GM23338 (cell line): ENCODE measurements at regions not wholly inside any gene's neighbourhood (a gene's known extent, or its start where the extent isn't known, plus 50 kb on each side); places are given as distances from the start of the nearest gene placed in this dataset.

ENCODE experiments used
- ATAC-seq: fragments of 200-7000 bp; cut with Tn5 transposase; 3 replicates; pipeline ENCODE4 v1.9.1; 2020
- DNase-seq: peaks from one replicate; pipeline ENCODE4 v3.0.0-alpha.2; 2015; ENCODE audit warnings: low spot score
- H2AFZ ChIP-seq: fragments of 200-600 bp; sonication (generic); 2 replicates; pipeline ENCODE4 v1.8.0; 2016; ENCODE audit warnings: antibody characterized with exemption, mild to moderate bottlenecking, moderate library complexity
- H3F3A ChIP-seq: fragments of 200-600 bp; sonication (generic); replicated peaks from 2 replicates; pipeline ENCODE4 v1.8.0; 2017; ENCODE audit warnings: antibody characterized with exemption, mixed run types, low read depth
- H3K27ac ChIP-seq: fragments of 200-600 bp; sonication (generic); 2 replicates; pipeline ENCODE4 v1.6.1; 2016; ENCODE audit warnings: low read depth
- H3K27me3 ChIP-seq: fragments of 200-600 bp; sonication (generic); 2 replicates; pipeline ENCODE4 v1.8.0; 2016; ENCODE audit warnings: mild to moderate bottlenecking, mixed run types, moderate library complexity; ENCODE audit not compliant: insufficient read depth
- H3K36me3 ChIP-seq: fragments of 200-600 bp; sonication (generic); 2 replicates; pipeline ENCODE4 v1.8.0; 2016; ENCODE audit warnings: mild to moderate bottlenecking; ENCODE audit not compliant: insufficient read depth
- H3K4me1 ChIP-seq: fragments of 200-600 bp; sonication (generic); 2 replicates; pipeline ENCODE4 v1.8.0; 2016; ENCODE audit warnings: mild to moderate bottlenecking, moderate library complexity; ENCODE audit not compliant: insufficient read depth
- H3K4me2 ChIP-seq: fragments of 200-600 bp; sonication (generic); 2 replicates; pipeline ENCODE4 v1.7.1; 2017; ENCODE audit warnings: mixed run types
- H3K4me3 ChIP-seq: fragments of 200-600 bp; sonication (generic); 2 replicates; pipeline ENCODE4 v1.6.1; 2016; ENCODE audit warnings: mixed run types
- H3K79me2 ChIP-seq: fragments of 200-600 bp; sonication (generic); replicated peaks from 2 replicates; pipeline ENCODE4 v1.8.0; 2017; ENCODE audit warnings: mild to moderate bottlenecking; ENCODE audit not compliant: insufficient read depth
- H3K9me2 ChIP-seq: fragments of 200-600 bp; sonication (generic); 2 replicates; pipeline ENCODE4 v1.8.0; 2017; ENCODE audit not compliant: insufficient read depth
- H4K20me1 ChIP-seq: fragments of 200-600 bp; sonication (generic); replicated peaks from 2 replicates; pipeline ENCODE4 v1.8.0; 2017; ENCODE audit warnings: mild to moderate bottlenecking; ENCODE audit not compliant: insufficient read depth
- H3K27ac Mint-ChIP-seq: 2 replicates; pipeline ENCODE4 v1.8.0; 2020; ENCODE audit warnings: inconsistent platforms, mild to moderate bottlenecking, moderate library complexity, mixed read lengths
- H3K27me3 Mint-ChIP-seq: 3 replicates; pipeline ENCODE4 v1.8.0; 2022; ENCODE audit warnings: low read depth, mild to moderate bottlenecking, moderate library complexity, mixed read lengths, inconsistent platforms; ENCODE audit not compliant: insufficient read depth, poor library complexity
- H3K36me3 Mint-ChIP-seq: 3 replicates; pipeline ENCODE4 v1.8.0; 2021; ENCODE audit warnings: low read depth, mild to moderate bottlenecking, inconsistent platforms, moderate library complexity, mixed read lengths
- H3K4me1 Mint-ChIP-seq: 3 replicates; pipeline ENCODE4 v1.8.0; 2020; ENCODE audit warnings: mild to moderate bottlenecking, inconsistent platforms, mixed read lengths
- H3K4me3 Mint-ChIP-seq: 3 replicates; pipeline ENCODE4 v1.8.0; 2021; ENCODE audit warnings: moderate library complexity, mild to moderate bottlenecking, inconsistent platforms, mixed read lengths
- H3K9me3 Mint-ChIP-seq: 3 replicates; pipeline ENCODE4 v1.8.0; 2020; ENCODE audit warnings: moderate library complexity, mild to moderate bottlenecking, inconsistent platforms, mixed read lengths
- EZH2 ChIP-seq: fragments of 200-600 bp; sonication (generic); IDR thresholded peaks from one replicate; pipeline ENCODE4 v1.8.0; 2017; ENCODE audit warnings: antibody characterized with exemption, mild to moderate bottlenecking, low read depth; ENCODE audit not compliant: unreplicated experiment
- NANOG ChIP-seq: IDR thresholded peaks from 2 replicates; pipeline ENCODE4 v1.6.1; 2016; ENCODE audit warnings: antibody characterized with exemption, borderline replicate concordance
- STAT1 ChIP-seq: IDR thresholded peaks from one replicate; pipeline ENCODE4 v1.6.1; 2016; ENCODE audit warnings: antibody characterized with exemption; ENCODE audit not compliant: unreplicated experiment
- ZNF331 ChIP-seq: fragments of 250-450 bp; sonication (Bioruptor Pico); IDR thresholded peaks from 2 replicates; pipeline ENCODE4 v1.5.0; 2020; ENCODE audit warnings: low read depth, mild to moderate bottlenecking, moderate library complexity
- TF ChIP-seq, protein P1 (sequence below), 2 experiments: fragments of 200-600 bp in 1 of 2; sonication (generic) in 1 of 2; conservative IDR thresholded peaks; 2 replicates each; pipeline versions ENCODE4 v1.5.1 to v1.6.1; 2016 to 2017; ENCODE audit warnings: antibody characterized with exemption in 2 of 2, low read depth in 2 of 2, mild to moderate bottlenecking in 2 of 2, moderate library complexity in 1 of 2
- TF ChIP-seq, protein P2 (sequence below): IDR thresholded peaks from one replicate; pipeline ENCODE4 v1.6.1; 2018; ENCODE audit warnings: antibody characterized with exemption; ENCODE audit not compliant: unreplicated experiment

DNA sequence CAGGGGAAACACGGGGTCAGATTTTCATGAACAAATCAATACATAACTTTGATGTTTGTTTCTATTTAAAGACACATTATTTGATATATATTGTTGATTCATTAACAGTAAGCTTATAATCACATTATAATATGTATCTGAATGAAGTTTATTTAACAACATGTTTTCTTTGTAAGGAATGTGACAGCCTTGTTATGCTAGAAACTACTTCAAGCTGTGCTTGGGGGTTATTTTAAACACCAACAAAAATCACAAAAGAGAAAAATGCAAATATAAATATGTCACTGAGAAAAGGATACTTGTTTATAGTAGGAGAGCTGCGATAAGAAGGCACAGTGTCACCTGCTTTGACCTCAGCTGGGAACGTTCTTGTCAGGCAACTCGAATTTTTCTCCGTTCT lies 354.6 kb upstream of the AGA start:
- Histone ChIP-seq H3K27me3 (no peaks in the 10 kb centered on the region), H3F3A (no peaks in the 10 kb centered on the region), H3K27ac (no peak overlapping the region), H3K4me1 (peaks cover 7% of the 10 kb centered on the region), H4K20me1 (no peaks in the 10 kb centered on the region), H3K4me2 (no peak overlapping the region), H3K36me3 (no peaks in the 10 kb centered on the region), H3K9me2 (no peaks in the 10 kb centered on the region), H3K79me2 (no peaks in the 10 kb centered on the region), H3K4me3 (no peak overlapping the region), H2AFZ (no peak overlapping the region)
- TF ChIP-seq STAT1 (no peak), ZNF331 (CRISPR knock-in tag) (no peak)
- TF ChIP-seq, protein P1, sequence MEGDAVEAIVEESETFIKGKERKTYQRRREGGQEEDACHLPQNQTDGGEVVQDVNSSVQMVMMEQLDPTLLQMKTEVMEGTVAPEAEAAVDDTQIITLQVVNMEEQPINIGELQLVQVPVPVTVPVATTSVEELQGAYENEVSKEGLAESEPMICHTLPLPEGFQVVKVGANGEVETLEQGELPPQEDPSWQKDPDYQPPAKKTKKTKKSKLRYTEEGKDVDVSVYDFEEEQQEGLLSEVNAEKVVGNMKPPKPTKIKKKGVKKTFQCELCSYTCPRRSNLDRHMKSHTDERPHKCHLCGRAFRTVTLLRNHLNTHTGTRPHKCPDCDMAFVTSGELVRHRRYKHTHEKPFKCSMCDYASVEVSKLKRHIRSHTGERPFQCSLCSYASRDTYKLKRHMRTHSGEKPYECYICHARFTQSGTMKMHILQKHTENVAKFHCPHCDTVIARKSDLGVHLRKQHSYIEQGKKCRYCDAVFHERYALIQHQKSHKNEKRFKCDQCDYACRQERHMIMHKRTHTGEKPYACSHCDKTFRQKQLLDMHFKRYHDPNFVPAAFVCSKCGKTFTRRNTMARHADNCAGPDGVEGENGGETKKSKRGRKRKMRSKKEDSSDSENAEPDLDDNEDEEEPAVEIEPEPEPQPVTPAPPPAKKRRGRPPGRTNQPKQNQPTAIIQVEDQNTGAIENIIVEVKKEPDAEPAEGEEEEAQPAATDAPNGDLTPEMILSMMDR (conservative IDR thresholded peaks at IDR 0.05; ENCODE audit: low read depth in 2 of 2) = no peak
- H3K27me3 Mint-ChIP-seq = no peaks in the 10 kb centered on the region
- H3K27ac Mint-ChIP-seq = no peak overlapping the region
- H3K9me3 Mint-ChIP-seq = no peaks in the 10 kb centered on the region
- H3K4me1 Mint-ChIP-seq = peaks cover 12% of the 10 kb centered on the region
- DNase-seq = no peak
- no peaks in the 10 kb centered on the region for H3K36me3 Mint-ChIP-seq
- no peak for ATAC-seq
- no peak overlapping the region for H3K4me3 Mint-ChIP-seq

DNA sequence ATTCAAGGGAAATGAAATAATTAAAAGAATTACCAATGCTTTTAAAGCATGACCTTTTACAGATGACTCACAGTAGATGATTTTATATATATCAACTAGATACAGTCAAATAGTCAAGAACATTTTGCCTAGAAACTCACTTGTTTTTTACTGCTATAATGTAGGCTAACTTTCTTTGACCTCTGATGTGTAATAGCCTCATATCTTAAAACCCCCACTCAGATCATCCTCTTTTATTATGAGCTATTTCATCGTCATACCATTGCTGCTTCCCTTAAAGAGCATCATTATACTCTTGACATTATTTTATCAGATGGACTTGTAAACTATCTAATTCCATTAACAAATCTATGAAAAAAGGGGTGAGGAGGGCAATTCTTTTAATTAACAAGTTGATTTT lies 355.9 kb upstream of the AGA start:
- no peak for TF ChIP-seq ZNF331 (CRISPR knock-in tag)
- TF ChIP-seq, protein P2, sequence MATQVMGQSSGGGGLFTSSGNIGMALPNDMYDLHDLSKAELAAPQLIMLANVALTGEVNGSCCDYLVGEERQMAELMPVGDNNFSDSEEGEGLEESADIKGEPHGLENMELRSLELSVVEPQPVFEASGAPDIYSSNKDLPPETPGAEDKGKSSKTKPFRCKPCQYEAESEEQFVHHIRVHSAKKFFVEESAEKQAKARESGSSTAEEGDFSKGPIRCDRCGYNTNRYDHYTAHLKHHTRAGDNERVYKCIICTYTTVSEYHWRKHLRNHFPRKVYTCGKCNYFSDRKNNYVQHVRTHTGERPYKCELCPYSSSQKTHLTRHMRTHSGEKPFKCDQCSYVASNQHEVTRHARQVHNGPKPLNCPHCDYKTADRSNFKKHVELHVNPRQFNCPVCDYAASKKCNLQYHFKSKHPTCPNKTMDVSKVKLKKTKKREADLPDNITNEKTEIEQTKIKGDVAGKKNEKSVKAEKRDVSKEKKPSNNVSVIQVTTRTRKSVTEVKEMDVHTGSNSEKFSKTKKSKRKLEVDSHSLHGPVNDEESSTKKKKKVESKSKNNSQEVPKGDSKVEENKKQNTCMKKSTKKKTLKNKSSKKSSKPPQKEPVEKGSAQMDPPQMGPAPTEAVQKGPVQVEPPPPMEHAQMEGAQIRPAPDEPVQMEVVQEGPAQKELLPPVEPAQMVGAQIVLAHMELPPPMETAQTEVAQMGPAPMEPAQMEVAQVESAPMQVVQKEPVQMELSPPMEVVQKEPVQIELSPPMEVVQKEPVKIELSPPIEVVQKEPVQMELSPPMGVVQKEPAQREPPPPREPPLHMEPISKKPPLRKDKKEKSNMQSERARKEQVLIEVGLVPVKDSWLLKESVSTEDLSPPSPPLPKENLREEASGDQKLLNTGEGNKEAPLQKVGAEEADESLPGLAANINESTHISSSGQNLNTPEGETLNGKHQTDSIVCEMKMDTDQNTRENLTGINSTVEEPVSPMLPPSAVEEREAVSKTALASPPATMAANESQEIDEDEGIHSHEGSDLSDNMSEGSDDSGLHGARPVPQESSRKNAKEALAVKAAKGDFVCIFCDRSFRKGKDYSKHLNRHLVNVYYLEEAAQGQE = no peak
- TF ChIP-seq EZH2 = no peak
- no peak for TF ChIP-seq NANOG
- TF ChIP-seq, protein P1 (conservative IDR thresholded peaks at IDR 0.05; ENCODE audit: low read depth in 2 of 2) = no peak
- H3K36me3 ChIP-seq = no peaks in the 10 kb centered on the region
- H3K9me3 Mint-ChIP-seq = no peaks in the 10 kb centered on the region
- H3K4me1 Mint-ChIP-seq = peaks cover 12% of the 10 kb centered on the region
- H3K79me2 ChIP-seq = no peaks in the 10 kb centered on the region
- no peak overlapping the region for H2AFZ ChIP-seq
- H3K4me3 ChIP-seq = no peak overlapping the region
- H3K27me3 ChIP-seq = no peaks in the 10 kb centered on the region
- no peak overlapping the region for H3K4me2 ChIP-seq
- DNase-seq (no peak), ATAC-seq (no peak)
- no peaks in the 10 kb centered on the region for H3F3A ChIP-seq
- H3K4me1 ChIP-seq = peaks cover 6% of the 10 kb centered on the region
- no peaks in the 10 kb centered on the region for H3K9me2 ChIP-seq
- H3K4me3 Mint-ChIP-seq = no peak overlapping the region
- no peaks in the 10 kb centered on the region for H3K36me3 Mint-ChIP-seq
- H4K20me1 ChIP-seq = no peaks in the 10 kb centered on the region
- no peak overlapping the region for H3K27ac ChIP-seq
- no peak overlapping the region for H3K27ac Mint-ChIP-seq
- no peaks in the 10 kb centered on the region for H3K27me3 Mint-ChIP-seq
